Sigmoid colon (tissue), 6 donors: ENCODE measurements at regions not wholly inside any gene's neighbourhood (a gene's known extent, or its start where the extent isn't known, plus 50 kb on each side); places are given as distances from the start of the nearest gene placed in this dataset.
A peak's percentile ranks its signal among the peaks of the same experiment; 100 is the strongest.

Source experiments
- DNase-seq: peaks from one replicate; pipeline ENCODE4 v3.0.0-alpha.2; 2019
- H3K27ac ChIP-seq, 4 donors: fragments of 200-600 bp; sonication (generic); one replicate each; pipeline ENCODE4 v1.5.1; 2016 to 2019; ENCODE audit warnings: mild to moderate bottlenecking in 1 of 4
- H3K27me3 ChIP-seq, 3 donors: fragments of 200-600 bp; sonication (generic); one replicate each; pipeline ENCODE4 v1.5.1; 2019; ENCODE audit warnings: mild to moderate bottlenecking in 1 of 3
- H3K36me3 ChIP-seq, 4 donors: fragments of 200-600 bp; sonication (generic); one replicate each; pipeline ENCODE4 v1.5.1; 2016 to 2019
- H3K4me1 ChIP-seq, 4 donors: fragments of 200-600 bp; sonication (generic); one replicate each; pipeline ENCODE4 v1.5.1; 2017 to 2019
- H3K4me3 ChIP-seq, 4 donors: fragments of 200-600 bp; sonication (generic); one replicate each; pipeline ENCODE4 v1.5.1; 2017 to 2019; ENCODE audit warnings: mild to moderate bottlenecking in 2 of 4, moderate library complexity in 1 of 4
- H3K9me3 ChIP-seq, 4 donors: fragments of 200-600 bp in 3 of 4; sonication (generic) in 3 of 4; one replicate each; pipeline versions ENCODE4 v1.5.1 to v1.6.1; 2013 to 2019
- CTCF ChIP-seq, 4 experiments: fragments of 450-650 bp in 3 of 4; fragments of 200-600 bp in 1 of 4; IDR thresholded peaks; one replicate each; pipeline ENCODE4 v1.5.1; 2016 to 2019; ENCODE audit warnings: antibody characterized with exemption in 4 of 4, mild to moderate bottlenecking in 3 of 4, moderate library complexity in 2 of 4
- EP300 ChIP-seq, 4 donors: sonication (generic); formaldehyde crosslinking; IDR thresholded peaks; one replicate each; pipeline ENCODE4 v1.6.1; 2017; ENCODE audit warnings: antibody characterized with exemption in 4 of 4
- POLR2A ChIP-seq, 2 donors: fragments of 450-650 bp; IDR thresholded peaks; one replicate each; pipeline ENCODE4 v1.6.1; 2016; ENCODE audit warnings: antibody characterized with exemption in 2 of 2, mild to moderate bottlenecking in 2 of 2, moderate library complexity in 2 of 2
- POLR2AphosphoS5 ChIP-seq, 4 donors: sonication (generic); formaldehyde crosslinking; IDR thresholded peaks; one replicate each; pipeline ENCODE4 v1.6.1; 2017; ENCODE audit warnings: antibody characterized with exemption in 4 of 4
- WGBS, 2 donors: extraction: QIAGEN DNeasy Blood & Tissue Kit; methylation state at CpG; one replicate each; pipeline ENCODE4 v1.1.7; 2013; 5-methylcytosine and 5-hydroxymethylcytosine counted together
- intact Hi-C: fragments of 100-400 bp; cut with DNase I; formaldehyde crosslinking; loops from one replicate; pipeline ENCODE4 v1.15.1; 2023
- donor health status: healthy with polysubstance abuse.
- donor health status: healthy.

- DNase-seq: no peak
- Histone ChIP-seq H3K4me3 (no peak overlapping the region), H3K36me3 (no peaks in the 10 kb centered on the region), H3K27me3 (no peaks in the 10 kb centered on the region), H3K4me1 (peaks cover 0 to 16% (median 7%) of the 10 kb centered on the region in 4 donors), H3K27ac (no peak overlapping the region), H3K9me3 (no peaks in the 10 kb centered on the region)
- WGBS, 2 donors: 87 to 91% methylated on average over 10 of the region's 10 CpGs
- TF ChIP-seq POLR2AphosphoS5 (IDR thresholded peaks at IDR 0.05) (no peak), POLR2A (IDR thresholded peaks at IDR 0.05) (no peak), EP300 (IDR thresholded peaks at IDR 0.05) (no peak), CTCF (IDR thresholded peaks at IDR 0.05) (no peak)
- intact Hi-C loops: loop anchor here (10.0 kb wide), 3 partner anchors 465 to 615 kb away; no protein-coding TSS in a partner anchor
Measured at GRCh38 chr3:107939691-107940442, 151.0 kb downstream of the CD47 start.

GRCh38 chr3:107938143-107938542 is 152.7 kb downstream of the CD47 start:
- intact Hi-C loops: loop anchor here (10.0 kb wide), 2 partner anchors 537 to 617 kb away; no protein-coding TSS in a partner anchor
- no peak for TF ChIP-seq POLR2AphosphoS5 (IDR thresholded peaks at IDR 0.05)
- TF ChIP-seq CTCF (IDR thresholded peaks at IDR 0.05): peak in 3 of 4 experiments; percentile 30 to 46 (median 39)
- H3K4me1 ChIP-seq: peaks cover 0 to 16% (median 7%) of the 10 kb centered on the region in 4 donors
- H3K9me3 ChIP-seq: no peaks in the 10 kb centered on the region
- no peaks in the 10 kb centered on the region for H3K36me3 ChIP-seq
- no peak overlapping the region for H3K4me3 ChIP-seq
- no peak for DNase-seq
- H3K27ac ChIP-seq: no peak overlapping the region
- H3K27me3 ChIP-seq: no peaks in the 10 kb centered on the region

GRCh38 chr3:107934808-107935207 is 156.0 kb downstream of the CD47 start:
- Histone ChIP-seq H3K9me3 (no peaks in the 10 kb centered on the region), H3K27ac (no peak overlapping the region), H3K4me3 (no peak overlapping the region), H3K4me1 (no peaks in the 10 kb centered on the region), H3K36me3 (no peaks in the 10 kb centered on the region), H3K27me3 (no peaks in the 10 kb centered on the region)
- TF ChIP-seq CTCF (IDR thresholded peaks at IDR 0.05): no peak
- TF ChIP-seq POLR2AphosphoS5 (IDR thresholded peaks at IDR 0.05): no peak
- TF ChIP-seq POLR2A (IDR thresholded peaks at IDR 0.05): no peak
- TF ChIP-seq EP300 (IDR thresholded peaks at IDR 0.05): no peak
- WGBS, 2 donors: 87 to 88% methylated on average over 4 of the region's 4 CpGs
- intact Hi-C loops: loop anchor here (10.0 kb wide), 2 partner anchors 540 to 620 kb away; no protein-coding TSS in a partner anchor
- no peak for DNase-seq

- no peak for TF ChIP-seq EP300 (IDR thresholded peaks at IDR 0.05)
- no peak for TF ChIP-seq CTCF (IDR thresholded peaks at IDR 0.05)
- no peak for TF ChIP-seq POLR2AphosphoS5 (IDR thresholded peaks at IDR 0.05)
- TF ChIP-seq POLR2A (IDR thresholded peaks at IDR 0.05): no peak
- no peaks in the 10 kb centered on the region for H3K27me3 ChIP-seq
- DNase-seq: no peak
- no peaks in the 10 kb centered on the region for H3K36me3 ChIP-seq
- intact Hi-C loops: loop anchor here (10.0 kb wide), 2 partner anchors 541 to 621 kb away; no protein-coding TSS in a partner anchor
- no peaks in the 10 kb centered on the region for H3K9me3 ChIP-seq
- H3K4me1 ChIP-seq: no peaks in the 10 kb centered on the region
- no peak overlapping the region for H3K27ac ChIP-seq
- WGBS, 2 donors: 93 to 96% methylated on average over 2 of the region's 2 CpGs
- H3K4me3 ChIP-seq: no peak overlapping the region
Measured at GRCh38 chr3:107933450-107933849, 157.4 kb downstream of the CD47 start.
